ENCODE measurements at regions not wholly inside any gene's neighbourhood (a gene's known extent, or its start where the extent isn't known, plus 50 kb on each side); places are given as distances from the start of the nearest gene placed in this dataset.

DNA sequence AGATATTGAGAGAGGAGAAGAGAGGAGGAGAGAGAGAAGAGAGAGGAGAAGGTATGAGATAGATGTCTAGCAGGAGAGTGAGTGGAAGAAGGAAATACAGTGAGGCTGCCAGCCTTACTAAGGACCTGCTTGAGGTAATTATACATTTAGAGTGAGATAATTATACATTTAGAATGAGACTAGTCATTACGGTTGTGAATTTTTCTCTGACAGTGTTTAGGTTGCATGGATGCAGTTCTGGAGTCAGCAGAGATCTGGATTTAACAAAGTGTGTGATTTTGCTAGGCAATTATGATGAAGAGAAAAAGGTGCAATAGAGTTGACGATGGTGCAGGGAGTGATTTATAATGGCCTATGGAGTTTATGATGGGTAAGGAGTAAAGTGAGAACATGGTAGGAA lies 187.1 kb upstream of the ARX start:
- Histone ChIP-seq H3F3A (ENCODE audit: insufficient read depth) (no peaks in the 10 kb centered on the region), H3K9me2 (replicated peaks; ENCODE audit: insufficient read depth, low read length) (no peaks in the 10 kb centered on the region), H3K27ac (ENCODE audit: low read depth, low read length) (no peak overlapping the region), H4K20me1 (ENCODE audit: low read depth, low read length) (no peaks in the 10 kb centered on the region), H3K79me2 (ENCODE audit: insufficient read depth, low read length) (no peaks in the 10 kb centered on the region), H3K4me3 (ENCODE audit: insufficient read depth, low read length, poor library complexity, severe bottlenecking) (no peak overlapping the region), H2AFZ (ENCODE audit: low read depth, low read length, severe bottlenecking) (no peak overlapping the region), H3K4me2 (ENCODE audit: low read depth, low read length, poor library complexity, severe bottlenecking) (no peak overlapping the region), H3K9ac (ENCODE audit: low read length) (no peak overlapping the region), H3K9me3 (ENCODE audit: insufficient read depth, low read length) (no peaks in the 10 kb centered on the region), H3K36me3 (ENCODE audit: low read length) (no peaks in the 10 kb centered on the region), H3K27me3 (ENCODE audit: low read length) (no peaks in the 10 kb centered on the region)
- TF ChIP-seq, protein P1, sequence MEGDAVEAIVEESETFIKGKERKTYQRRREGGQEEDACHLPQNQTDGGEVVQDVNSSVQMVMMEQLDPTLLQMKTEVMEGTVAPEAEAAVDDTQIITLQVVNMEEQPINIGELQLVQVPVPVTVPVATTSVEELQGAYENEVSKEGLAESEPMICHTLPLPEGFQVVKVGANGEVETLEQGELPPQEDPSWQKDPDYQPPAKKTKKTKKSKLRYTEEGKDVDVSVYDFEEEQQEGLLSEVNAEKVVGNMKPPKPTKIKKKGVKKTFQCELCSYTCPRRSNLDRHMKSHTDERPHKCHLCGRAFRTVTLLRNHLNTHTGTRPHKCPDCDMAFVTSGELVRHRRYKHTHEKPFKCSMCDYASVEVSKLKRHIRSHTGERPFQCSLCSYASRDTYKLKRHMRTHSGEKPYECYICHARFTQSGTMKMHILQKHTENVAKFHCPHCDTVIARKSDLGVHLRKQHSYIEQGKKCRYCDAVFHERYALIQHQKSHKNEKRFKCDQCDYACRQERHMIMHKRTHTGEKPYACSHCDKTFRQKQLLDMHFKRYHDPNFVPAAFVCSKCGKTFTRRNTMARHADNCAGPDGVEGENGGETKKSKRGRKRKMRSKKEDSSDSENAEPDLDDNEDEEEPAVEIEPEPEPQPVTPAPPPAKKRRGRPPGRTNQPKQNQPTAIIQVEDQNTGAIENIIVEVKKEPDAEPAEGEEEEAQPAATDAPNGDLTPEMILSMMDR (IDR thresholded peaks at IDR 0.05; ENCODE audit: insufficient read depth, low read length, poor library complexity, severe bottlenecking): no peak
- TF ChIP-seq EZH2phosphoT487 (conservative IDR thresholded peaks at IDR 0.05; ENCODE audit: low read length): no peak

DNA sequence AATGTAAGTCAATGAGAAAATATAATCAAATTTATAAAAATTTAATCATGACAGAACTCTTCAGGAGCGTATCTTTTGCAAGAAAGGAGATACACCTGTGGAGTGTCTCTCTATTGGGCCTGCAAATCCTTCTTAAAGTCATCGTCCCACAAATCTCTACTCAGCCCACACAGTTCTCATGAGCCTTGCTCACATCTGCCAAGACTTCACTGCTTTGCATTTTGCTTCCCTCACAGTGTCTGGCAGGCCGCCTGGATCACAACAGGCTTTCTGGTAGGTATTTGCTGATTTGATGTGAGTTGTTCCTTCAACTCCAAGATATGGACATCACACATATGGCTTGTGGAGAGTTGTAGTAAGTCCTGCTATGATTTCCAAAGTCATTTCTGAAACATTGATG lies 183.1 kb upstream of the ARX start:
- no peak overlapping the region for H3K4me2 ChIP-seq (ENCODE audit: low read depth, low read length, poor library complexity, severe bottlenecking)
- H3K9ac ChIP-seq (ENCODE audit: low read length): no peak overlapping the region
- H3K79me2 ChIP-seq (ENCODE audit: insufficient read depth, low read length): no peaks in the 10 kb centered on the region
- H3K27me3 ChIP-seq (ENCODE audit: low read length): no peaks in the 10 kb centered on the region
- H3K9me3 ChIP-seq (ENCODE audit: insufficient read depth, low read length): no peaks in the 10 kb centered on the region
- H2AFZ ChIP-seq (ENCODE audit: low read depth, low read length, severe bottlenecking): no peak overlapping the region
- TF ChIP-seq EZH2phosphoT487 (conservative IDR thresholded peaks at IDR 0.05; ENCODE audit: low read length): no peak
- TF ChIP-seq, protein P1 (IDR thresholded peaks at IDR 0.05; ENCODE audit: insufficient read depth, low read length, poor library complexity, severe bottlenecking): no peak
- H3F3A ChIP-seq (ENCODE audit: insufficient read depth): no peaks in the 10 kb centered on the region
- no peaks in the 10 kb centered on the region for H3K36me3 ChIP-seq (ENCODE audit: low read length)
- H3K27ac ChIP-seq (ENCODE audit: low read depth, low read length): no peak overlapping the region
- H4K20me1 ChIP-seq (ENCODE audit: low read depth, low read length): no peaks in the 10 kb centered on the region
- no peaks in the 10 kb centered on the region for H3K9me2 ChIP-seq (replicated peaks; ENCODE audit: insufficient read depth, low read length)
- H3K4me3 ChIP-seq (ENCODE audit: insufficient read depth, low read length, poor library complexity, severe bottlenecking): no peak overlapping the region

DNA sequence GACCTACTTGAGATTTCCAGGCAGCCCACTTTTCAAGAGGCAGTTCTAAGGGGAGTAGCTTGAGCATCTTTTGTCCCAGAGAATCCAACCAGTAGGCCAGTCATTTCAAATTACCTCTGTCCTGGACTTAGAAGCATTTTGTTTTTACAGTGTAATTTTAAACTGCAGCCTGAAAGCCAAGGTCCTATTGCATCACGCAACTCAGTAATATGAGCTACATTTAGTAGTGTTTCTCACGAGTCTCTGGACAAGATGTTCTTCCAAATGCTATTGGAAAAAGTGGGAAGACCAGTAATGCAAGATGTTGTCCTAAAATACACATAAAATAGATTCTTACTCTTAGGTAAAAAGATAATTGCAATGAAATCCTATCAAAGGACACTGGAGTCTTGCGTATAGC lies 182.5 kb upstream of the ARX start:
- no peaks in the 10 kb centered on the region for H3K9me3 ChIP-seq (ENCODE audit: insufficient read depth, low read length)
- H3F3A ChIP-seq (ENCODE audit: insufficient read depth): no peaks in the 10 kb centered on the region
- H3K9ac ChIP-seq (ENCODE audit: low read length): no peak overlapping the region
- H4K20me1 ChIP-seq (ENCODE audit: low read depth, low read length): no peaks in the 10 kb centered on the region
- TF ChIP-seq, protein P1 (IDR thresholded peaks at IDR 0.05; ENCODE audit: insufficient read depth, low read length, poor library complexity, severe bottlenecking): no peak
- H3K9me2 ChIP-seq (replicated peaks; ENCODE audit: insufficient read depth, low read length): no peaks in the 10 kb centered on the region
- H3K4me2 ChIP-seq (ENCODE audit: low read depth, low read length, poor library complexity, severe bottlenecking): no peak overlapping the region
- H3K27ac ChIP-seq (ENCODE audit: low read depth, low read length): no peak overlapping the region
- no peaks in the 10 kb centered on the region for H3K27me3 ChIP-seq (ENCODE audit: low read length)
- H3K79me2 ChIP-seq (ENCODE audit: insufficient read depth, low read length): no peaks in the 10 kb centered on the region
- H3K4me3 ChIP-seq (ENCODE audit: insufficient read depth, low read length, poor library complexity, severe bottlenecking): no peak overlapping the region
- H2AFZ ChIP-seq (ENCODE audit: low read depth, low read length, severe bottlenecking): no peak overlapping the region
- no peaks in the 10 kb centered on the region for H3K36me3 ChIP-seq (ENCODE audit: low read length)

DNA sequence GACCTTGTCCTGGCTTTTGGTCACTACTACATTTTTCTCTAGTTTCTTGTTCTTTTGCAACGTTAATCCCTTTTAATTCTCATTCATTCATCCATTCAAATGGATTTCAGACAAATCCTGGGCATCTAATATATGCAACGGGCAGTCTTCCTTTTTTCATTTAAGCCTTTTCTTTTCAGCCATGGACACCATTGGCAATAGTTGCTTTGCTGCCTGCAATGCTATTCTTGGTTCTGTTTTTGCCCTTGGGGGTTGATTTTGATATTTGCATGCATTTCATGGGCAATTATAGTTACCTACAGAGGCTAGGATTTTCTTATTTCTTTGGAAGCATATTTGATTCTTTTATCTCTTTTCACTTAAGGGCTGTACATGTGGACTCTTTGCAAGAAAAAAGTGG lies 180.5 kb upstream of the ARX start:
- Histone ChIP-seq H3K4me3 (ENCODE audit: insufficient read depth, low read length, poor library complexity, severe bottlenecking) (no peak overlapping the region), H3K4me2 (ENCODE audit: low read depth, low read length, poor library complexity, severe bottlenecking) (no peak overlapping the region), H3K9me3 (ENCODE audit: insufficient read depth, low read length) (no peaks in the 10 kb centered on the region), H3F3A (ENCODE audit: insufficient read depth) (no peaks in the 10 kb centered on the region), H3K9ac (ENCODE audit: low read length) (no peak overlapping the region), H3K36me3 (ENCODE audit: low read length) (no peaks in the 10 kb centered on the region), H4K20me1 (ENCODE audit: low read depth, low read length) (no peaks in the 10 kb centered on the region), H3K27ac (ENCODE audit: low read depth, low read length) (no peak overlapping the region), H3K27me3 (ENCODE audit: low read length) (no peaks in the 10 kb centered on the region), H3K79me2 (ENCODE audit: insufficient read depth, low read length) (no peaks in the 10 kb centered on the region), H2AFZ (ENCODE audit: low read depth, low read length, severe bottlenecking) (no peak overlapping the region), H3K9me2 (replicated peaks; ENCODE audit: insufficient read depth, low read length) (no peaks in the 10 kb centered on the region)
- no peak for TF ChIP-seq EZH2phosphoT487 (conservative IDR thresholded peaks at IDR 0.05; ENCODE audit: low read length)
- TF ChIP-seq, protein P1 (IDR thresholded peaks at IDR 0.05; ENCODE audit: insufficient read depth, low read length, poor library complexity, severe bottlenecking): no peak
